CD4-positive, alpha-beta memory T cell (primary cell): ENCODE measurements at regions not wholly inside any gene's neighbourhood (a gene's known extent, or its start where the extent isn't known, plus 50 kb on each side); places are given as distances from the start of the nearest gene placed in this dataset.

ENCODE experiments used
- CTCF ChIA-PET: fragments of 350-600 bp; sonication (Branson Sonifier 250); formaldehyde crosslinking; loops from one replicate; lab custom pipeline; 2021; ENCODE audit warnings: inconsistent platforms; ENCODE audit not compliant: partially characterized antibody; lab: Charles Lee
- POLR2A ChIA-PET: fragments of 350-600 bp; sonication (Branson Sonifier 250); formaldehyde crosslinking; loops from one replicate; lab custom pipeline; 2021; ENCODE audit not compliant: partially characterized antibody; lab: Charles Lee
- DNase-seq, 5 donors: peaks; one replicate each; pipeline versions ENCODE4 v3.0.0 to v3.0.0-alpha.2; 2020 to 2022; ENCODE audit warnings: mixed read lengths in 1 of 5
- H3K27ac ChIP-seq: one replicate; pipeline ENCODE4 v1.7.0; 2013; ENCODE audit warnings: low read depth, low read length
- H3K27me3 ChIP-seq: 2 replicates; pipeline ENCODE4 v1.7.0; 2013; ENCODE audit warnings: mild to moderate bottlenecking, low read length, moderate library complexity; ENCODE audit not compliant: insufficient read depth
- H3K36me3 ChIP-seq: 2 replicates; pipeline ENCODE4 v1.7.0; 2013; ENCODE audit warnings: mild to moderate bottlenecking, low read length, moderate library complexity; ENCODE audit not compliant: insufficient read depth
- H3K4me1 ChIP-seq: 2 replicates; pipeline ENCODE4 v1.7.0; 2013; ENCODE audit warnings: mild to moderate bottlenecking, low read length, moderate library complexity; ENCODE audit not compliant: insufficient read depth
- H3K4me3 ChIP-seq, 2 donors: one replicate each; pipeline ENCODE4 v1.7.0; 2013; ENCODE audit warnings: low read length in 2 of 2, mild to moderate bottlenecking in 1 of 2
- H3K9me3 ChIP-seq, 2 donors: one replicate each; pipeline ENCODE4 v1.7.0; 2013; ENCODE audit warnings: low read length in 2 of 2, control low read depth in 1 of 2; ENCODE audit not compliant: control insufficient read depth in 1 of 2
- H3K27ac Mint-ChIP-seq, 7 donors: one replicate each; pipeline ENCODE4 v1.8.0; 2020 to 2021; ENCODE audit warnings: mixed read lengths in 7 of 7, mild to moderate bottlenecking in 6 of 7, inconsistent platforms in 3 of 7, moderate library complexity in 3 of 7
- H3K27me3 Mint-ChIP-seq, 2 donors: one replicate each; pipeline ENCODE4 v1.8.0; 2020 to 2021; ENCODE audit warnings: mixed read lengths in 2 of 2
- H3K36me3 Mint-ChIP-seq, 2 donors: one replicate each; pipeline ENCODE4 v1.8.0; 2020 to 2021; ENCODE audit warnings: mixed read lengths in 2 of 2, inconsistent platforms in 1 of 2, mild to moderate bottlenecking in 1 of 2
- H3K4me1 Mint-ChIP-seq, 4 donors: one replicate each; pipeline ENCODE4 v1.8.0; 2020 to 2021; ENCODE audit warnings: mixed read lengths in 4 of 4, mild to moderate bottlenecking in 1 of 4
- H3K4me3 Mint-ChIP-seq, 8 donors: one replicate each; pipeline ENCODE4 v1.8.0; 2020 to 2021; ENCODE audit warnings: mixed read lengths in 8 of 8, mild to moderate bottlenecking in 7 of 8, moderate library complexity in 6 of 8, inconsistent platforms in 3 of 8
- H3K9me3 Mint-ChIP-seq, 8 donors: one replicate each; pipeline ENCODE4 v1.8.0; 2020 to 2021; ENCODE audit warnings: mixed read lengths in 8 of 8, mild to moderate bottlenecking in 5 of 8, inconsistent platforms in 3 of 8, moderate library complexity in 1 of 8
- intact Hi-C: fragments of 100-400 bp; cut with micrococcal nuclease; formaldehyde crosslinking; loops from one replicate; pipeline ENCODE4 v1.15.1; 2023

- Histone ChIP-seq H3K9me3 (no peaks in the 10 kb centered on the region), H3K4me1 (no peaks in the 10 kb centered on the region), H3K36me3 (no peaks in the 10 kb centered on the region), H3K27ac (no peak overlapping the region), H3K27me3 (no peaks in the 10 kb centered on the region), H3K4me3 (no peak overlapping the region)
- Mint-ChIP-seq H3K9me3 (peaks cover 3 to 20% (median 9%) of the 10 kb centered on the region in 8 donors), H3K4me3 (no peak overlapping the region), H3K4me1 (no peaks in the 10 kb centered on the region), H3K27ac (no peak overlapping the region), H3K36me3 (no peaks in the 10 kb centered on the region), H3K27me3 (no peaks in the 10 kb centered on the region)
- POLR2A ChIA-PET = no interaction called here
- CTCF ChIA-PET = no interaction called here
- no peak for DNase-seq
- intact Hi-C loops = no loop called here
These were observed 378.7 kb downstream of the C4orf33 start for GRCh38 chr4:129474698-129475097.

DNA sequence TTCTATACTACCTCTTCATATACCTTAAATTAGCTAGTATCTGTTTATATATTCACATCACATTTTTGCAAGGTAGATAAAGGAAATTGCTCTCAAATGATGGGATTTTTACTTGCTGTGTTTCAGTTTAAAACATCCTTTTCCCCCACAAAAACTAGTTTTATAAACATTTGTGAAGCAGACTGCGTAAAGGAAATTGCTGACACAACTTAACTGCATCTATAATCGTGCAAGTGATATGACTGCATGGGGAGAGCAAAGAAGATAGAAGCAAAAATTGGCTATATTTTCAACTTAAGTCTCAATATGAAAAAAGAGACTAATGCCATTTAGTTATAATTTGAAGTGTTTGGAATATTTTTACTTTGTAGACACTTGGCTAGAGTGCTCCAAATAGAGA lies 385.2 kb downstream of the C4orf33 start:
- H3K27me3 ChIP-seq = no peaks in the 10 kb centered on the region
- POLR2A ChIA-PET = no interaction called here
- Mint-ChIP-seq H3K4me1 (no peaks in the 10 kb centered on the region), H3K36me3 (no peaks in the 10 kb centered on the region), H3K27ac (no peak overlapping the region), H3K27me3 (no peaks in the 10 kb centered on the region), H3K4me3 (no peak overlapping the region), H3K9me3 (no peaks in the 10 kb centered on the region)
- H3K4me3 ChIP-seq = no peak overlapping the region
- no peak overlapping the region for H3K27ac ChIP-seq
- no peaks in the 10 kb centered on the region for H3K9me3 ChIP-seq
- CTCF ChIA-PET = no interaction called here
- H3K36me3 ChIP-seq = no peaks in the 10 kb centered on the region
- no peaks in the 10 kb centered on the region for H3K4me1 ChIP-seq
- intact Hi-C loops = no loop called here
- DNase-seq = no peak

DNA sequence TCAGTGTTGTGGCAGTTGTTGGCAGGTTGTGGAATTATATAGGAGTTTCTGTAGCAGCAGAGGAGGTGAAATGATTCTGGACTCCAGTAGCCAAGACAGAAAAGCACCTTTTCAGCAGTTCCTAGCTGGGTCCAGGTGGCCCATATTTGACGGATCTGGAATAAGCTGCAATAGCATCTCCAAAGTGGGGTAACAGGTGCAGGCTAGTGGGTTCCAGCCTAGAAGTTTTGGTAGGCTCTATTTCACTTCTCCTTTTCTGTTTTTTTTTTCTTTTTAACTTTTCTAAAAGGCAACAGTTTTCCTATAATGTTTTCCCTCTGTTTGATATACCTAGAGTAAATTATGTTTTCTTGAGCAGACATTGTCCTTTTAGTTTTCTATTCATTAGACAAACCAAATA lies 392.5 kb downstream of the C4orf33 start:
- Mint-ChIP-seq H3K27ac (no peak overlapping the region), H3K4me1 (no peaks in the 10 kb centered on the region), H3K36me3 (no peaks in the 10 kb centered on the region), H3K4me3 (no peak overlapping the region), H3K9me3 (peaks cover 0 to 2% (median 0%) of the 10 kb centered on the region in 8 donors), H3K27me3 (no peaks in the 10 kb centered on the region)
- H3K27ac ChIP-seq = no peak overlapping the region
- no peaks in the 10 kb centered on the region for H3K9me3 ChIP-seq
- DNase-seq = no peak
- POLR2A ChIA-PET = no interaction called here
- CTCF ChIA-PET = no interaction called here
- no peak overlapping the region for H3K4me3 ChIP-seq
- no peaks in the 10 kb centered on the region for H3K4me1 ChIP-seq
- no peaks in the 10 kb centered on the region for H3K36me3 ChIP-seq
- H3K27me3 ChIP-seq = no peaks in the 10 kb centered on the region
- intact Hi-C loops = no loop called here

DNA sequence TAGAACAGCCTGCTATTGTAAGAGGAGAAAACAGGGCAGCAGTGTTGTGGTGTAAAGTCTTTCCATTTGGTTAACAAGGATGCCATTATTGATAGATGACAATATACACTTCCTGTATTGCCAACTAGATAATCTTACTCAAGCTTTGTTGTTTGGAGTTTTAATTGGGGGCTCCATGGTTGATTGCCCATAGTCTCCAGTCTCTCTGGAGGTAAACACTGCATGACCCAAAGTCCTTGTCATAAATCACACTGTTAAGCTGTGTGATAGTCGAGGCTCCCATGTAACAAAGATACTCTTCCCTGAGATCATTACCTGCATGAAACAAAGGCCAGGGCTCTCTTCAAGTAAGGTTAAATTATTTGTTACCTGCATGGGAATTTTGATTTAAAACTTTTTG lies 394.6 kb downstream of the C4orf33 start:
- no peak for DNase-seq
- Histone ChIP-seq H3K27ac (no peak overlapping the region), H3K27me3 (no peaks in the 10 kb centered on the region), H3K4me3 (no peak overlapping the region), H3K9me3 (no peaks in the 10 kb centered on the region), H3K36me3 (no peaks in the 10 kb centered on the region), H3K4me1 (no peaks in the 10 kb centered on the region)
- POLR2A ChIA-PET = no interaction called here
- intact Hi-C loops = no loop called here
- CTCF ChIA-PET = no interaction called here
- no peaks in the 10 kb centered on the region for H3K36me3 Mint-ChIP-seq
- H3K27me3 Mint-ChIP-seq = no peaks in the 10 kb centered on the region
- H3K27ac Mint-ChIP-seq = no peak overlapping the region
- H3K9me3 Mint-ChIP-seq = peaks cover 0 to 2% (median 0%) of the 10 kb centered on the region in 8 donors
- no peaks in the 10 kb centered on the region for H3K4me1 Mint-ChIP-seq
- H3K4me3 Mint-ChIP-seq = no peak overlapping the region

GRCh38 chr4:129498626-129499025 lies 402.7 kb downstream of the C4orf33 start:
- no peaks in the 10 kb centered on the region for H3K27me3 Mint-ChIP-seq
- no peaks in the 10 kb centered on the region for H3K4me1 Mint-ChIP-seq
- no peak for DNase-seq
- intact Hi-C loops = no loop called here
- no peak overlapping the region for H3K4me3 ChIP-seq
- H3K4me1 ChIP-seq = no peaks in the 10 kb centered on the region
- ChIA-PET POLR2A (no interaction called here), CTCF (no interaction called here)
- H3K36me3 Mint-ChIP-seq = no peaks in the 10 kb centered on the region
- no peaks in the 10 kb centered on the region for H3K27me3 ChIP-seq
- H3K27ac Mint-ChIP-seq = no peak overlapping the region
- H3K36me3 ChIP-seq = no peaks in the 10 kb centered on the region
- H3K4me3 Mint-ChIP-seq = no peak overlapping the region
- no peaks in the 10 kb centered on the region for H3K9me3 ChIP-seq
- H3K27ac ChIP-seq = no peak overlapping the region
- no peaks in the 10 kb centered on the region for H3K9me3 Mint-ChIP-seq

GRCh38 chr4:129514852-129515251 lies 418.9 kb downstream of the C4orf33 start:
- CTCF ChIA-PET = no interaction called here
- Histone ChIP-seq H3K27me3 (no peaks in the 10 kb centered on the region), H3K4me1 (no peaks in the 10 kb centered on the region), H3K4me3 (no peak overlapping the region), H3K36me3 (no peaks in the 10 kb centered on the region), H3K9me3 (no peaks in the 10 kb centered on the region), H3K27ac (no peak overlapping the region)
- Mint-ChIP-seq H3K36me3 (no peaks in the 10 kb centered on the region), H3K27ac (no peak overlapping the region), H3K9me3 (peaks cover 0 to 4% (median 0%) of the 10 kb centered on the region in 8 donors), H3K4me1 (no peaks in the 10 kb centered on the region), H3K27me3 (no peaks in the 10 kb centered on the region), H3K4me3 (no peak overlapping the region)
- DNase-seq = no peak
- POLR2A ChIA-PET = no interaction called here
- intact Hi-C loops = no loop called here

GRCh38 chr4:129515356-129515755 lies 419.4 kb downstream of the C4orf33 start:
- Histone ChIP-seq H3K27ac (no peak overlapping the region), H3K4me1 (no peaks in the 10 kb centered on the region), H3K36me3 (no peaks in the 10 kb centered on the region), H3K9me3 (no peaks in the 10 kb centered on the region), H3K4me3 (no peak overlapping the region), H3K27me3 (no peaks in the 10 kb centered on the region)
- DNase-seq = no peak
- H3K9me3 Mint-ChIP-seq = peaks cover 0 to 4% (median 1%) of the 10 kb centered on the region in 8 donors
- H3K27ac Mint-ChIP-seq = no peak overlapping the region
- intact Hi-C loops = no loop called here
- no peak overlapping the region for H3K4me3 Mint-ChIP-seq
- H3K36me3 Mint-ChIP-seq = no peaks in the 10 kb centered on the region
- H3K27me3 Mint-ChIP-seq = no peaks in the 10 kb centered on the region
- CTCF ChIA-PET = no interaction called here
- H3K4me1 Mint-ChIP-seq = no peaks in the 10 kb centered on the region
- POLR2A ChIA-PET = no interaction called here

DNA sequence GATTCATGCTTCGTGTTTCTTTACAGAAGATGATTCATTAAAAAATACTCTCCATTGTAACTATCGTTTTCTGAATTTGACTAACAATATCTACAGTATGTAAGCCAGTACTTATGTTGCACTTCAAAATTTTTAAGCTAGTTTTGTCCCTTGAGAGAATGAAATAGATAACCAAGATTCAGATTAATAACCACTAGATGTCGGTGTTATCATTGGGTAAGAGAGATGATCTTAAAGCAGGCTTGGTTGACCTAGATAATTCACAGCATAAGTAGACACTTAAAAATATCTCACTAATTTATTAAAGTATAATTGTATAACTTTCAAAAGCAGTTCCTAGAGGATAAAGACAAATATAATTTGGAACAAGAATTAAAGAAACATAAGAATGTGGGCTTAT lies 430.9 kb downstream of the C4orf33 start:
- H3K4me3 Mint-ChIP-seq = no peak overlapping the region
- no peaks in the 10 kb centered on the region for H3K27me3 Mint-ChIP-seq
- intact Hi-C loops = no loop called here
- Histone ChIP-seq H3K27ac (no peak overlapping the region), H3K4me3 (no peak overlapping the region), H3K27me3 (no peaks in the 10 kb centered on the region), H3K36me3 (no peaks in the 10 kb centered on the region), H3K4me1 (no peaks in the 10 kb centered on the region), H3K9me3 (no peaks in the 10 kb centered on the region)
- peaks cover 0 to 3% (median 0%) of the 10 kb centered on the region in 8 donors for H3K9me3 Mint-ChIP-seq
- no peak overlapping the region for H3K27ac Mint-ChIP-seq
- no peaks in the 10 kb centered on the region for H3K36me3 Mint-ChIP-seq
- no peaks in the 10 kb centered on the region for H3K4me1 Mint-ChIP-seq
- ChIA-PET CTCF (no interaction called here), POLR2A (no interaction called here)
- no peak for DNase-seq
